ENCODE measurements at regions not wholly inside any gene's neighbourhood (a gene's known extent, or its start where the extent isn't known, plus 50 kb on each side); places are given as distances from the start of the nearest gene placed in this dataset.

- TF ChIP-seq, protein P1, sequence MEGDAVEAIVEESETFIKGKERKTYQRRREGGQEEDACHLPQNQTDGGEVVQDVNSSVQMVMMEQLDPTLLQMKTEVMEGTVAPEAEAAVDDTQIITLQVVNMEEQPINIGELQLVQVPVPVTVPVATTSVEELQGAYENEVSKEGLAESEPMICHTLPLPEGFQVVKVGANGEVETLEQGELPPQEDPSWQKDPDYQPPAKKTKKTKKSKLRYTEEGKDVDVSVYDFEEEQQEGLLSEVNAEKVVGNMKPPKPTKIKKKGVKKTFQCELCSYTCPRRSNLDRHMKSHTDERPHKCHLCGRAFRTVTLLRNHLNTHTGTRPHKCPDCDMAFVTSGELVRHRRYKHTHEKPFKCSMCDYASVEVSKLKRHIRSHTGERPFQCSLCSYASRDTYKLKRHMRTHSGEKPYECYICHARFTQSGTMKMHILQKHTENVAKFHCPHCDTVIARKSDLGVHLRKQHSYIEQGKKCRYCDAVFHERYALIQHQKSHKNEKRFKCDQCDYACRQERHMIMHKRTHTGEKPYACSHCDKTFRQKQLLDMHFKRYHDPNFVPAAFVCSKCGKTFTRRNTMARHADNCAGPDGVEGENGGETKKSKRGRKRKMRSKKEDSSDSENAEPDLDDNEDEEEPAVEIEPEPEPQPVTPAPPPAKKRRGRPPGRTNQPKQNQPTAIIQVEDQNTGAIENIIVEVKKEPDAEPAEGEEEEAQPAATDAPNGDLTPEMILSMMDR (IDR thresholded peaks at IDR 0.05) = no peak
- no peak for TF ChIP-seq POLR2AphosphoS5 (IDR thresholded peaks at IDR 0.05)
- TF ChIP-seq POLR2A (IDR thresholded peaks at IDR 0.05) = no peak
- no peak for TF ChIP-seq EP300 (IDR thresholded peaks at IDR 0.05; ENCODE audit: low read depth)
These were observed 260.5 kb downstream of the CDK5RAP2 start for GRCh38 chr9:120319452-120319851.
